ENCODE measurements at regions not wholly inside any gene's neighbourhood (a gene's known extent, or its start where the extent isn't known, plus 50 kb on each side); places are given as distances from the start of the nearest gene placed in this dataset.
"Not testable (repeated sequence)": the region's sequence is repeated elsewhere in the genome, so short reads cannot be mapped to it uniquely, and the experiment has no call there.

- FAIRE-seq: no peak
- DNase-seq (ENCODE audit: insufficient read length, low spot score): no peak
Measured at GRCh38 chr5:128711216-128711615, 173.2 kb upstream of the FBN2 start.

GRCh38 chr5:128714551-128714950 lies 176.5 kb upstream of the FBN2 start:
- DNase-seq (ENCODE audit: insufficient read length, low spot score) (no peak), FAIRE-seq (no peak)

DNA sequence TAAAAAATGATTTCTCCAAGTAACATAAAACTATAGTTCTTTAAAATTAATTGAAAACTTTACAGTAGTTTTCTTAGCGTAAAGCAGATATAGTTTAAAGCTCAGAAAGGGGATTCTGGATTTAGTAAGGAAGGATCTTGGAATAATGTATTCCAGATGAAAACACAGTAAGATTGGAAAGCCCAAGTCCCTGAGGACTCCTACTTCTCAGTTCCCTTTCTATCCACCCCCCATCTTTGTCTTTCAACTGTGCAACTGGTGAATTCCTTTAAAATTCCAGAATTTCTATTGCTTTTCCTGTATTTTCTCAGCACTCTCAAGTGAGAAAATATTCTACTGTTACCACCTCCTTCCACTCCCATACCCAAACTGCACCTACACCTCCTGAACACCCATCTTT lies 184.5 kb upstream of the FBN2 start:
- FAIRE-seq: no peak
- no peak for DNase-seq (ENCODE audit: insufficient read length, low spot score)

- DNase-seq (ENCODE audit: insufficient read length, low spot score); FAIRE-seq: not testable (repeated sequence)
Measured at GRCh38 chr5:128730021-128730420, 192.0 kb upstream of the FBN2 start.

GRCh38 chr5:128735656-128736055 lies 197.6 kb upstream of the FBN2 start:
- DNase-seq (ENCODE audit: insufficient read length, low spot score); FAIRE-seq: not testable (repeated sequence)

DNA sequence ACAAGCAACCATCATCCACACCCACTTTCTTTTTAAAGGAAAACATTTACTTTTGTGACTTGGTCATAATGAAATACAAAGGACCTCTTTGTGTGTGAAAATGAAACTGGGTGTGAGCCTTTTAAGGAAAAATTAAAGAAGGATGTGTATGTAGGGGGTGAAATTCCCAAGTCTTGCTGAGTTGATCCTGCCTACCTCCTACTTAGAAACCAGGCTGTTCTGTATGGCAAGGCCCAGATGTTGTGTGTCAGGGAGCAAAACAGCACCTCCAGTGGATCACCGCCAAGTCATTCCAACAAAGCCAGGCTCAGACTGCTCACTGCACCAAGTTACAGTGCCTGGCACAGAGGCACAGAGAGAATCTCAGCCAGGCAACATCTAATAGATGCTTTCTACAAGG lies 198.5 kb upstream of the FBN2 start:
- no peak for FAIRE-seq

DNA sequence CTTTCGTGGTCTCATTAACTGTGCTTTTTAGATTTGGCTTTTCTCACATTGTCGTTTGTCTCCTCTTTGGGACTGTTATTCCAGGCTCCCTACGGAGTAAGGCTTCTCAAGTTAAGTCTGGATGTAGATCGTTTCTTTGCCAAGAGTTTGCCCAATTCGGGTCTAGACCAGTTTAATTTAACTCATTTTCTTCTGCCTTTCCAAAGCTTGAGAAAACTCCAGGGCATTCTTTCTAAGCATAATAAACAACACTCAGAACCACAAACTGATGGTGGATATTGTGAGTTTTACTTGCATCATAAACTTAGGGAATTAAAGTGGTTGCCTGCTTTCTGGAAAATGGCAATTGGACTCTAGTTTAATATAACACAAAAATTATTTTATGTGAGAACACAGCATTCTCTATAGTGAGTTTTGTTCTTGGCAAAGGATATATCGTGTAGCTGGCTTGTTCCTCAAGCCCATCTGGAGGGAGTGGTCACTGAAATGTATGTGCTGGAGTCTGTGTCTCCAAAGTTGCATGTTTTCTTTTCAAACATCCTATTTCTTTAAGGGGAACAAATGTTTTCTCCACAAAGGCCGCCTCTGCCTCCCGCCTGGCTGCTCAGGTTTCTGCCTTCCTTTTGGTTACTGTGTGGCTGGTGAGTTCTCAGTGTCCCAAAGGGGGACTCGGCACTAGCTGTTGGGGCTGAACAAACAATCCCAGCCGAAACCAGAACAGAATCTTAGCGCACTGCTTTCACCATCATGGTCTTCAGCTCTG lies 211.3 kb upstream of the FBN2 start:
- DNase-seq (ENCODE audit: insufficient read length, low spot score) (no peak), FAIRE-seq (no peak)

More for the DNA sequence above, 198.5 kb upstream of the FBN2 start:
- no peak for DNase-seq (ENCODE audit: insufficient read length, low spot score)

- FAIRE-seq (no peak), DNase-seq (ENCODE audit: insufficient read length, low spot score) (no peak)
Measured at GRCh38 chr5:128750155-128750554, 212.1 kb upstream of the FBN2 start.

DNA sequence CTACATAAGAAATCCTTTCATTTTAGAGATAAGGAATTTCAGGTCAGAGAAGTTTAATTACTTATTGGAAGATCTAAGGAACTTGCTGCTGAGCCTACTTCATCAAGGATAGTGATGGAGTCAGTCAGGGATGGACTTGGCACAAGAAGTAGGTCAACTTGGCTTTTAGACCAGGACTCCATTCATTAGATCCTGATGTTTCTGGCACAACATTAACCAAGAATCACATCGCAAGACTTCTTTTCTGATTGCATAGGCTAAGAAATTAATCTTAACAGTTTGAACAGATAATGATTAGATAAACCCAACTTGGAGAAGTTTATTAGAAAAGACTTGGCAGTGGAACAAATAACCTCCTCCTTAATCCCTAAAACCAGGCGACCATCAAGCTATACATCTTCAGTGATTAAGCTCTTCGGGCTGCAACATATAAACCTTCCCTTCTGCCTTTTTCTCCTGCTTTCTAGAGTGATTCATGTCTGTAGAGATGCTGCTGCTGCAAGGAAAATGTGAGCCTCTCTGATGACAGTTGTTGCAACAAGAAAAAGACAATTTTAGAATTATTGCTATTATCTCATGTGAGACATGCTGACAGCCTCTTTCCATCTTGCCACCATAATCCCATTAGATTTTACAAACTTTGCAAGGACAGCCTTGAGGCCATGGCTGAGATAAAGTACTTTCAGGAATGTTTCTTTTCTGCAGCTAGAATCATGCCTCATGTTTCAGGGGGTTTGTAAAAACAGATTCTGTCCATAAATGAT lies 207.9 kb upstream of the SLC27A6 start:
- no peak for DNase-seq (ENCODE audit: insufficient read length, low spot score)
- no peak for FAIRE-seq

DNA sequence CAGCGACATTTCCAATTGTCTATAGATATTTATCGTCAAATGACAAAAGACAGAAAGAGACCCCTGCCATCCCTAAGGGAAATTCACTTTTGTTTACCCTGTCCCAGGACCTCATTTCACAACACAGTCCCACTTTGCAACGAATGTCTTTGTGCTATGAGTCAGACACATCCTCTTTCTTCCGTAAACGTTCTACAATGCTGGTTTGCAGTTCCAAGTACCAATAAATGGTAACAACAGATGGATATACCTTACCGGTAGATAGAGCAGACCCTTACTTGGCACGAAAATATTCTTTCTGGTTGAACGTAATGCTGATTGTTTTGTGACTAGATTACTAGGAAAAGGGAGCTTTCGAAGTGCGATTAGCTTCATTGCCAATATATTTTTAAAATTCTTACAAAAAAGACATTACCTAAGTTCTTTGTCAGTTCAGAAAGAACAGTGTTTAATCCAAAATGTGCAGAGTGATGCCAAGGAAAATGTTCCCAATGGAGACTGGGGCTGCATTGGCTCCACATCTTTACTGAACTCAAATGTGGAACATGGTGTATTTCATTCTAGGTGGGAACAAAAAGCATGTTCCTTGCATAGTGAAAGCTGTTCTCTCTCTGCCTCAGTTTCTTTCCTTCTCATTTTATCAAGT lies 202.5 kb upstream of the SLC27A6 start:
- FAIRE-seq (no peak), DNase-seq (ENCODE audit: insufficient read length, low spot score) (no peak)

DNA sequence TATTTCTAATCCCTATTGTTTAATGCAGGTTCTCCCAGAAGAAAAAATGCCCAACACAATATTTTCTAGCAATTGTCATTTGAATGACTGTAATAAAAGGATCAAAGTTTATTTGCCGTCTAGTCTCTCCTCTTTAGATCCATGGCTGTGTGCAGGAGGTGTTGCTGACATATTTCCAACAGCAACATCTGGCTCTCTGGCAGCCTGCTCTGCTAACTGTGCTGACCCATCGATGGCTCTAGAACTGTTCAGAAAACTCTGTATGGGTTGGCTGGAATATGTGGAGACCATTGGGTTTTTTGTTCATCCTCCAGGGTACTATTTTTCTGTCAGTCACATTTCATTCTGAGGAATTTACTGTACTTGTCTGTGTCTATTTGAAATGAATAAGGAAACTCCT lies 202.0 kb upstream of the SLC27A6 start:
- DNase-seq (ENCODE audit: insufficient read length, low spot score) (no peak), FAIRE-seq (no peak)

GRCh38 chr5:128764601-128765310 lies 200.5 kb upstream of the SLC27A6 start:
- DNase-seq (ENCODE audit: insufficient read length, low spot score): no peak
- FAIRE-seq: no peak

DNA sequence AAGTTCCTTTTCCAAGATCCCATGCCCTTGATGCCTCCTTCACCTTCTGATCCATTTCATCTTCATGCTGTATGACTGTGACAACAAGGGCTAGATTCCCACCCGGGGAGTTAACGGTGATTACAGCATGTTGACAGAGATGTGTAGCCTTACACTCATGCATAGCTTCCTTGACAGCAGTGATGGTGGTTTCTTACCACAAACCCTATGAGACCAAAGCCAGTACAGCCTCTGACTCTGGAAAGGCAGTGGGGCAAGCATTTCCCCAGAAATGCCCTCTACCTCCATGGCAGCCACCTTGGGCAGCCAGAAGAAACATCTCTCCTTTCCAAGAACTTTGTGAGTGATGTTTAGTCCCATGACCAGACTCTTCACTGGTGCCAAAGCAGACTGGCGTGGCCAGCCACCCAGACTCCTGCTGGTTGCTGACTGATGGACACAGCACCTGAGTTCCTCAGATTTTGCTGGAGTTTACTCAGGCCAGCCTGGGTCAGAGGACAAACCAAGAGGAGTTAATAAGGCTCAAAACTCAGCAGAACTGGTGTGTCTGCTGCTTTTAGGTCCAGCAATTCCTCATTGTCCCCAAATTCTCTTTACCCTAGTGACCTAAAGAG lies 199.7 kb upstream of the SLC27A6 start:
- DNase-seq (ENCODE audit: insufficient read length, low spot score) (no peak), FAIRE-seq (no peak)

GRCh38 chr5:128766406-128766805 lies 198.9 kb upstream of the SLC27A6 start:
- DNase-seq (ENCODE audit: insufficient read length, low spot score) (no peak), FAIRE-seq (no peak)

DNA sequence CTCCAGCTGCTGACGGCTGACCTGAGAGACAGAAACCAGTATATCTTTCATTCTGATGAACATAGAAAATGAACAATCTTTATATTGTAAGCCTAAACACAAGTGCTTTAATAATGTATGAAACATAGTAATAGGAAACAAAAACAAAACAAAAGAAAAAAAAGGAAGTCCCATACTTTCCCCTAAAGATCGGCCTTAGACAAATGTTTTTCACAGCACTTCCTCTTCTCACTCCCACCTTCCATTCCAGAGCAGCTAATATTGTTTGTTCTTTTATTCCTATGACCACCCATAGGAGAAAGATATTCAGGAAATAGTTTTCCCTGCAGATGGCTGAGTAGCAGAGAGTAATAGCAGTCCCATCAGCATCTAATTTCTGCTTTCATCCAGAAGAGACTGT lies 194.4 kb upstream of the SLC27A6 start:
- no peak for FAIRE-seq
- DNase-seq (ENCODE audit: insufficient read length, low spot score): no peak

- no peak for FAIRE-seq
- DNase-seq (ENCODE audit: insufficient read length, low spot score): no peak
Measured at GRCh38 chr5:128772356-128772755, 192.9 kb upstream of the SLC27A6 start.

DNA sequence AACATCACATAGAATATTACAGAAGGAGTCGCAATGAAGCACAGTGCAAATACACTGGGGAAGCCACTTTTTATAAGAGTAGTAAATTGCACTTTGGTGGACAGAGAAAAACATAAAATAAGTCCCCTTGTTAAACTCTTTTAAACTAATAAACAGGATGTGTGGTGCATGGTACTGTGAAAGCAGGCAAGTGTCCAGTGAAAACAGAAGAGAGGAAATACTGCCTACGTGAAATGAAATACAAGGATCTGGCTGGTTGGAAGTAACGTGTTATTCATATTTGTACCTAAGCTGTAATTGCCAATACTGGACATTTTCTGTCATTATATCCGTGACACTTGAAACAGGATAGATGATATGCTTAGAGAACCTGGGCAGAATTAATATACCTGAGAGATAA lies 191.9 kb upstream of the SLC27A6 start:
- FAIRE-seq: no peak

GRCh38 chr5:128774605-128775004 lies 190.7 kb upstream of the SLC27A6 start:
- FAIRE-seq: peak; percentile 28

More for the DNA sequence above, 191.9 kb upstream of the SLC27A6 start:
- DNase-seq (ENCODE audit: insufficient read length, low spot score): no peak

GRCh38 chr5:128775558-128775957 lies 189.7 kb upstream of the SLC27A6 start:
- DNase-seq (ENCODE audit: insufficient read length, low spot score) (no peak), FAIRE-seq (no peak)

More at GRCh38 chr5:128774605-128775004, 190.7 kb upstream of the SLC27A6 start:
- no peak for DNase-seq (ENCODE audit: insufficient read length, low spot score)

DNA sequence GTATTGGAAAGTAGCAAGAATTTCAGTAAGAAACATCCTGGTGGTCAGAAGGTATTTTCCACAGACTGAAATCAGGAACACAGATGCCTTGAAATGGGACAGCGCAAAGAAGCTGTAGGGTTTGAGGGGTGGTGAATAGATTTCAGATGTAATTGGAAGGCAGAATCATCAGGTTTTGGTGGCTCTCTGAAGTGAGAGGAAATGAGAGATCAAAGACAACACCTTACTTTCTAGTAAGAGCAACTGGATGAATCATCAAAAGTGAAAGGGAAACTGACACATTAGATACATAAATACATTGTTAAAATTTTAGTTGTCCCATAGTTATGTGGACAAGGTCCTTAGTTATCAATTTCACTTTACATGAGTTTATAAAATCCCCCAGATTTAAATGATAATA lies 188.2 kb upstream of the SLC27A6 start:
- no peak for FAIRE-seq
- DNase-seq (ENCODE audit: insufficient read length, low spot score): no peak
